K562 (cell line): ENCODE measurements at regions not wholly inside any gene's neighbourhood (a gene's known extent, or its start where the extent isn't known, plus 50 kb on each side); places are given as distances from the start of the nearest gene placed in this dataset.
A peak's percentile ranks its signal among the peaks of the same experiment; 100 is the strongest.

Source experiments
- KLF6 ChIP-seq: fragments of 250-450 bp; sonication (Bioruptor Pico); IDR thresholded peaks from 2 replicates; pipeline ENCODE4 v1.4.0; 2020; ENCODE audit warnings: mild to moderate bottlenecking, moderate library complexity, borderline replicate concordance
- NBN ChIP-seq: fragments of 450-650 bp; IDR thresholded peaks from 2 replicates; pipeline ENCODE4 v1.6.1; 2016; ENCODE audit warnings: low read depth, mild to moderate bottlenecking
- POLR2AphosphoS5 ChIP-seq: IDR thresholded peaks from 2 replicates; pipeline ENCODE4 v1.6.1; 2011; ENCODE audit warnings: mild to moderate bottlenecking, low read depth, low read length, moderate library complexity; ENCODE audit not compliant: control insufficient read depth, insufficient read depth
- ZNF174 ChIP-seq: fragments of 250-450 bp; sonication (Bioruptor Pico); IDR thresholded peaks from 2 replicates; pipeline ENCODE4 v1.4.0; 2020; ENCODE audit warnings: mild to moderate bottlenecking
- ZNF184 ChIP-seq: sonication (generic); formaldehyde crosslinking; IDR thresholded peaks from 2 replicates; pipeline ENCODE4 v1.5.0; 2020; ENCODE audit warnings: missing genetic modification reagents
- ZNF445 ChIP-seq: fragments of 250-450 bp; sonication (Bioruptor Pico); IDR thresholded peaks from 2 replicates; pipeline ENCODE4 v1.4.0; 2020; ENCODE audit warnings: low read depth, mild to moderate bottlenecking, moderate library complexity
- ZSCAN29 ChIP-seq: fragments of 450-650 bp; IDR thresholded peaks from 2 replicates; pipeline ENCODE4 v1.6.1; 2017
- TF ChIP-seq, protein P1 (sequence below), 2 experiments: IDR thresholded peaks in 1 of 2; conservative IDR thresholded peaks in 1 of 2; 2 replicates each; pipeline ENCODE4 v1.6.1; 2016; ENCODE audit warnings: low read depth in 2 of 2, mild to moderate bottlenecking in 1 of 2, missing compliant biosample characterization in 1 of 2, missing genetic modification characterization in 1 of 2, moderate library complexity in 1 of 2
- TF ChIP-seq, protein P2 (sequence below): fragments of 450-650 bp; conservative IDR thresholded peaks from 2 replicates; pipeline ENCODE4 v1.6.1; 2016; ENCODE audit warnings: missing genetic modification characterization, low read depth, mild to moderate bottlenecking, missing compliant biosample characterization, moderate library complexity
- TF ChIP-seq, protein P3 (sequence below), 2 experiments: fragments of 450-650 bp in 1 of 2; sonication (generic) in 1 of 2; formaldehyde crosslinking in 1 of 2; IDR thresholded peaks in 1 of 2; conservative IDR thresholded peaks in 1 of 2; 2 replicates each; pipeline versions ENCODE4 v1.6.1 to v1.8.1; 2016 to 2023; ENCODE audit warnings: mild to moderate bottlenecking in 2 of 2, moderate library complexity in 2 of 2, inconsistent platforms in 1 of 2, missing genetic modification reagents in 1 of 2

DNA sequence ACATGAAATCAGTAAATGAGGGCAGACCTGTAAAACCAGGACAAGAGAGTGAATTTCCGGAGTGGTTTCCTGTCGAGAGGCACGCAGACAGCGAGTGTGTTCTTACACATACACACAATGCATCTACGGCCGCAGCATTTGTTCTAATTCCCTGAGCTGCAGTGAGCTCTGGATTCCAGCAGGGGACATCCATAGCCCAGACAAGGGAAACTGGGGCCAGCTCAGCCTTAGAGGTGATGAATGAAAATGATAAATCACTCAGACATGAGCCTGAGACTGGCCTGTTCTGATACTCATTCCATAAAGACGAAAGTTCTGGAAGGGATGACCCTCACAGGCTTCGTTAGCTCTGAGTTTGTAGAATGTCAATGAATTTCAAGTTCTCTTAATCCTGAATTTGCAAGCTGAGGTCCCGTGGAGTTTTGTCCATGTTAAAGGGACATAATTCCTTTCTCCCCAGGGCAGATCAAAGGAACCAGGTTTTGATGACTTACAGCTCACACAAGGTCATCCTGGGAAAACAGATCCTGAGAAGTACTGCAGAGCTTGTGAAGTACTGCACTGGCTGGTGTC is 207.9 kb upstream of the C1orf87 start (continued):
- TF ChIP-seq, protein P1, sequence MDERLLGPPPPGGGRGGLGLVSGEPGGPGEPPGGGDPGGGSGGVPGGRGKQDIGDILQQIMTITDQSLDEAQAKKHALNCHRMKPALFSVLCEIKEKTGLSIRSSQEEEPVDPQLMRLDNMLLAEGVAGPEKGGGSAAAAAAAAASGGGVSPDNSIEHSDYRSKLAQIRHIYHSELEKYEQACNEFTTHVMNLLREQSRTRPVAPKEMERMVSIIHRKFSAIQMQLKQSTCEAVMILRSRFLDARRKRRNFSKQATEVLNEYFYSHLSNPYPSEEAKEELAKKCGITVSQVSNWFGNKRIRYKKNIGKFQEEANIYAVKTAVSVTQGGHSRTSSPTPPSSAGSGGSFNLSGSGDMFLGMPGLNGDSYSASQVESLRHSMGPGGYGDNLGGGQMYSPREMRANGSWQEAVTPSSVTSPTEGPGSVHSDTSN (CRISPR knock-in tag; IDR thresholded peaks at IDR 0.05; ENCODE audit: low read depth) = no peak
- TF ChIP-seq, protein P1 (tag; conservative IDR thresholded peaks at IDR 0.05; ENCODE audit: low read depth) = peak; percentile 98
- TF ChIP-seq ZNF174 (CRISPR knock-in tag) (no peak), NBN (no peak), ZNF184 (no peak), ZNF445 (CRISPR knock-in tag) (no peak), POLR2AphosphoS5 (no peak), KLF6 (CRISPR knock-in tag) (no peak), ZSCAN29 (no peak)
- TF ChIP-seq, protein P2, sequence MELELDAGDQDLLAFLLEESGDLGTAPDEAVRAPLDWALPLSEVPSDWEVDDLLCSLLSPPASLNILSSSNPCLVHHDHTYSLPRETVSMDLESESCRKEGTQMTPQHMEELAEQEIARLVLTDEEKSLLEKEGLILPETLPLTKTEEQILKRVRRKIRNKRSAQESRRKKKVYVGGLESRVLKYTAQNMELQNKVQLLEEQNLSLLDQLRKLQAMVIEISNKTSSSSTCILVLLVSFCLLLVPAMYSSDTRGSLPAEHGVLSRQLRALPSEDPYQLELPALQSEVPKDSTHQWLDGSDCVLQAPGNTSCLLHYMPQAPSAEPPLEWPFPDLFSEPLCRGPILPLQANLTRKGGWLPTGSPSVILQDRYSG (tag) = no peak
- TF ChIP-seq, protein P3, sequence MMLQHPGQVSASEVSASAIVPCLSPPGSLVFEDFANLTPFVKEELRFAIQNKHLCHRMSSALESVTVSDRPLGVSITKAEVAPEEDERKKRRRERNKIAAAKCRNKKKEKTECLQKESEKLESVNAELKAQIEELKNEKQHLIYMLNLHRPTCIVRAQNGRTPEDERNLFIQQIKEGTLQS (IDR thresholded peaks at IDR 0.05) = 0 out of 2 replicates have a peak, but pooled peaks have one; percentile 12
- TF ChIP-seq, protein P3 (CRISPR knock-in tag; conservative IDR thresholded peaks at IDR 0.05) = no peak
